HL-60 (cell line): ENCODE measurements at regions not wholly inside any gene's neighbourhood (a gene's known extent, or its start where the extent isn't known, plus 50 kb on each side); places are given as distances from the start of the nearest gene placed in this dataset.

ENCODE experiments used
- DNase-seq, 2 experiments: peaks; one replicate each; pipeline ENCODE4 v3.0.0-alpha.2; 2010 to 2020; ENCODE audit warnings: low read depth in 1 of 2, low spot score in 1 of 2
- H3K27ac ChIP-seq: fragments of 250-450 bp; sonication (Bioruptor Pico); replicated peaks from 2 replicates; pipeline ENCODE4 v1.5.1; 2020; ENCODE audit warnings: mild to moderate bottlenecking, moderate library complexity
- H3K27me3 ChIP-seq: fragments of 250-450 bp; sonication (Bioruptor Pico); 2 replicates; pipeline ENCODE4 v1.5.1; 2021; ENCODE audit warnings: mild to moderate bottlenecking, moderate library complexity; ENCODE audit not compliant: insufficient read depth, poor library complexity, severe bottlenecking
- H3K4me3 ChIP-seq: replicated peaks from 2 replicates; pipeline ENCODE4 v1.5.1; 2011; ENCODE audit warnings: mild to moderate bottlenecking, control low read depth, low read length; ENCODE audit not compliant: insufficient read depth
- CTCF ChIP-seq: IDR thresholded peaks from one replicate; pipeline ENCODE4 v1.5.1; 2011; ENCODE audit warnings: low read length, control low read depth, inconsistent platforms; ENCODE audit not compliant: insufficient read depth
- GABPA ChIP-seq: IDR thresholded peaks from 2 replicates; pipeline ENCODE4 v1.6.1; 2012; ENCODE audit warnings: low read depth
- POLR2AphosphoS5 ChIP-seq: IDR thresholded peaks from 2 replicates; pipeline ENCODE4 v1.6.1; 2012; ENCODE audit warnings: low read depth
- REST ChIP-seq: IDR thresholded peaks from 2 replicates; pipeline ENCODE4 v1.6.1; 2012; ENCODE audit warnings: low read depth; ENCODE audit not compliant: insufficient replicate concordance
- SPI1 ChIP-seq: IDR thresholded peaks from 2 replicates; pipeline ENCODE4 v1.6.1; 2012; ENCODE audit warnings: low read depth, mild to moderate bottlenecking, borderline replicate concordance

- DNase-seq, result no peak
- Histone ChIP-seq H3K27me3 (no peaks in the 10 kb centered on the region), H3K4me3 (no peak overlapping the region), H3K27ac (no peak overlapping the region)
- TF ChIP-seq REST, result no peak
- no peak for TF ChIP-seq GABPA
- TF ChIP-seq POLR2AphosphoS5, result no peak
- TF ChIP-seq SPI1, result no peak
- no peak for TF ChIP-seq CTCF
These were observed 56.7 kb upstream of the ENPP6 start for GRCh38 chr4:184274286-184274951.

- DNase-seq, result no peak
- no peak overlapping the region for H3K4me3 ChIP-seq
- no peak overlapping the region for H3K27ac ChIP-seq
- H3K27me3 ChIP-seq, result no peaks in the 10 kb centered on the region
- TF ChIP-seq CTCF (no peak), REST (no peak), GABPA (no peak), POLR2AphosphoS5 (no peak), SPI1 (no peak)
These were observed 55.8 kb upstream of the ENPP6 start for GRCh38 chr4:184273166-184274147.

- Histone ChIP-seq H3K27me3 (no peaks in the 10 kb centered on the region), H3K4me3 (no peak overlapping the region), H3K27ac (no peak overlapping the region)
- no peak for DNase-seq
- no peak for TF ChIP-seq POLR2AphosphoS5
- TF ChIP-seq GABPA, result no peak
- no peak for TF ChIP-seq CTCF
- no peak for TF ChIP-seq SPI1
- no peak for TF ChIP-seq REST
These were observed 53.2 kb upstream of the ENPP6 start for GRCh38 chr4:184270808-184271413.
